ENCODE measurements at regions not wholly inside any gene's neighbourhood (a gene's known extent, or its start where the extent isn't known, plus 50 kb on each side); places are given as distances from the start of the nearest gene placed in this dataset.

DNA sequence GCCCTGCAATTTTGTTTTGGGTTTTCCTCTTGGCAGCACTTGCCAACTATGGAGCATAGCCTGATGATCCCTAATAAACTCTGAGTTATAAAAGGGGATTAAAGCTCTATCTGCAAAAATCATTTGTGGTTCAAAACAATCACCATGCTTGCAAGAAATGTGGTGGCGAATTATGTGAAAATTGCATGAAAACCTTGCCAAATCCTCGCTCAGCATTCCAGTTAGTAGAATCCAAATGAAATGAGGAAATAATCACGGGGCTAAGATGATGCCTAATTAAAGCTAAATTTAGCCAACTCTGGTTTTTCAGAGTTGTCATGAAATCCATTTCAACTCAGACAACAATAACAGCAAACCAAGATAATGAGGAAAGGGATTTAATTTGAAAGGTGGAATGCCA is 73.0 kb upstream of the PROK2 start:
- peaks cover 21 to 29% (median 25%) of the 10 kb centered on the region in 11 experiments for H3K9me3 ChIP-seq (replicated peaks in 1 of 11)
- no peak overlapping the region for H3K27ac ChIP-seq
- H3K4me2 ChIP-seq = peak overlapping the region in 4 of 11 experiments; percentile 11 to 68 (median 28); a peak in 6 of 22 replicates
- peaks cover 0 to 7% (median 0%) of the 10 kb centered on the region in 11 experiments; a peak in 1 of 22 replicates for H3K36me3 ChIP-seq
- no peaks in the 10 kb centered on the region for H4K20me1 ChIP-seq
- no peak overlapping the region for H3K4me3 ChIP-seq
- TF ChIP-seq Cebpa-rat (IDR thresholded peaks at IDR 0.05) = no peak
- H3K27me3 ChIP-seq = no peaks in the 10 kb centered on the region
- peaks cover 0 to 26% (median 7%) of the 10 kb centered on the region in 10 experiments; a peak in 11 of 20 replicates for H3K4me1 ChIP-seq
- no peak overlapping the region for H3K9ac ChIP-seq

DNA sequence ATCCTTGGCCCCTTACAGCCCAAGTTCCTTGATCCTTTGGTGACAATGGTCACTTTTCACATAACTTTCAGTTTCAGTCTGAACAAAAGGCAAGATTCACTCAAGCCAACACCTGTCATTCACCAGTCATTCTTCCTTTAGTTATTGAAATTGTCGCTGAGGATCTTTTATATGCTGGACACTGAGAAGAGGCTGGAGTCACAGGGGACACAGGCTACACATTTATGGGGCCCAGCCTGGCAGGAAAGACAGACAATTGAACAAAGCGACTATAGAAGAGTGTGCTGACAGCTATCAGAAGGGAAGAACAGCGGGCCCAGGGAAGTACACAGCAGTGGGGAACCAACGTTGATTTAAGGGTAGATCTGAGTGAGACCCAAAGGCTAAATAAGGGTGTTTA is 69.8 kb upstream of the PROK2 start:
- peaks cover 1 to 4% (median 2%) of the 10 kb centered on the region in 11 experiments; a peak in 14 of 22 replicates for H3K9me3 ChIP-seq (replicated peaks in 1 of 11)
- H3K27ac ChIP-seq = no peak overlapping the region
- no peaks in the 10 kb centered on the region for H3K36me3 ChIP-seq
- no peak overlapping the region for H3K9ac ChIP-seq
- TF ChIP-seq Cebpa-rat (IDR thresholded peaks at IDR 0.05) = no peak
- no peaks in the 10 kb centered on the region for H3K27me3 ChIP-seq
- no peak overlapping the region for H3K4me3 ChIP-seq
- no peaks in the 10 kb centered on the region for H4K20me1 ChIP-seq
- H3K4me2 ChIP-seq = peak overlapping the region in 1 of 11 experiments; percentile 29; a peak in 1 of 22 replicates
- peaks cover 10 to 37% (median 17%) of the 10 kb centered on the region in 10 experiments for H3K4me1 ChIP-seq

DNA sequence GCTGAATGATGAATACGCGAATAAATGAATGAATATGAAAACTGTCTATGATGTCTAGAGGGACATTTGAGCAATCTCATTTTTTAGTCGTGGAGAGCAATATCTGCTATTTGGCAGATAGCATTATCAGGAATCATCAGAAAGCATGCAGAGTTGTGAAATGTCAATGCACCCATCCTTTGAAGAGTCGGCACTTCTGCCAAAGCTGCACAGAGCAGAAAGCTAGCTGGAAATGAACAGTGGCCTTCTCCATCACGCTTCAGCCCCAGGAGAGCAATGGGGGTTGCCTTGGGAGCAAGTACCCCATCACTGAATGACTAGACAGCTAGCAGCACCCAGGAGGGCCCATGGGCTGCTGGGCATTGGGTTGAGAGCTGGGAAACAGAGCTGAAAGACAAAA is 69.1 kb upstream of the PROK2 start:
- Histone ChIP-seq H3K4me1 (peaks cover 10 to 37% (median 17%) of the 10 kb centered on the region in 10 experiments), H3K27ac (no peak overlapping the region), H4K20me1 (no peaks in the 10 kb centered on the region), H3K4me3 (no peak overlapping the region), H3K4me2 (peak overlapping the region in 1 of 11 experiments; percentile 29; a peak in 1 of 22 replicates), H3K36me3 (no peaks in the 10 kb centered on the region), H3K9ac (no peak overlapping the region), H3K9me3 (replicated peaks in 1 of 11) (peaks cover 3 to 8% (median 7%) of the 10 kb centered on the region in 11 experiments; a peak in 20 of 22 replicates), H3K27me3 (no peaks in the 10 kb centered on the region)
- peak in 3 of 11 experiments; percentile 15 to 53 (median 17); a peak in 1 of 22 replicates for TF ChIP-seq Cebpa-rat (IDR thresholded peaks at IDR 0.05)

DNA sequence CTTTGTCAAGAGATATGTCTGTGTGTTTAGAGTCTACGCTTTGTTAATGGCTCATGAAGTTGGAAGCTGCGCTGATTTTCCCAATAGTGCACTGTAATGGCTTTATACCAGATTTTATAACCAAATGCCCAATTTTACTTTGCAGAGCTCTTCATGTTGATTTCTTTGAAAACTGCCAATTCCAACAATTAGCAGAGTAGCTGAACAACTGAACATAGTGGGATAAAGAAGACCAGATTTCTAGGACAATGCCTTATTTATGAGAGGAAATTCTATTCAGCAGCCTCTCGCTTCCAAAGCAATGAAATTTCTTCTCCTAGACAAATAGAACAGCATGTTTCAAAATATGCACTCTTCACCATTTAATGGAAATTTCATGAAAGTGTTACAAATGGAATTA is 66.9 kb upstream of the PROK2 start:
- Histone ChIP-seq H3K4me3 (no peak overlapping the region), H4K20me1 (no peaks in the 10 kb centered on the region), H3K9me3 (replicated peaks in 1 of 11) (peaks cover 8 to 19% (median 12%) of the 10 kb centered on the region in 11 experiments; a peak in 20 of 22 replicates), H3K27me3 (no peaks in the 10 kb centered on the region), H3K36me3 (no peaks in the 10 kb centered on the region), H3K4me2 (no peak overlapping the region), H3K27ac (no peak overlapping the region), H3K9ac (no peak overlapping the region), H3K4me1 (peaks cover 0 to 20% (median 11%) of the 10 kb centered on the region in 10 experiments; a peak in 16 of 20 replicates)
- no peak for TF ChIP-seq Cebpa-rat (IDR thresholded peaks at IDR 0.05)

DNA sequence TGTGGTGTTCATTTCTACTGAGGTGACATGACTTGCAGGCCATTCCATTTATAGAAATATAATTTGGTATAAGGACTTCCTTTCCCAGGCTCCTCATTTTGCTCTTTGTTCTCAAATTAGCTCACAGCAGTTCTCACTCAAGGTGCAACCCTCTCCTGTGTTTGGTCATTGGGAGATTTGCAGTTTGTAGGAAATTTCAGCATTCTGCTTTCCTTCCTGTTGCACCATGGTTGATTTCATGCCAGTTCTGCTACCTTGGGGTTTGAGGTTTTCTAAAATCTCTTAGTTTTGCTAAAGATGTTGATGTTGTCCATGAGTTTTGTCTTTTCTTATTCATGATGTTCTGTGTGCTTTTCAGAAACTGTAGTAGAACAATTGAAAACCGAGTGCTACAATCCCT is 65.7 kb upstream of the PROK2 start:
- Histone ChIP-seq H3K9ac (no peak overlapping the region), H3K4me3 (no peak overlapping the region), H3K27ac (peak overlapping the region in 1 of 11 experiments; percentile 9; a peak in 3 of 22 replicates), H3K27me3 (no peaks in the 10 kb centered on the region), H3K4me1 (peaks cover 0 to 20% (median 11%) of the 10 kb centered on the region in 10 experiments; a peak in 16 of 20 replicates), H3K4me2 (peak overlapping the region in 10 of 11 experiments; percentile 1 to 73 (median 51); a peak in 19 of 22 replicates), H3K9me3 (replicated peaks in 1 of 11) (peaks cover 8 to 19% (median 12%) of the 10 kb centered on the region in 11 experiments; a peak in 20 of 22 replicates), H3K36me3 (no peaks in the 10 kb centered on the region), H4K20me1 (no peaks in the 10 kb centered on the region)
- no peak for TF ChIP-seq Cebpa-rat (IDR thresholded peaks at IDR 0.05)

DNA sequence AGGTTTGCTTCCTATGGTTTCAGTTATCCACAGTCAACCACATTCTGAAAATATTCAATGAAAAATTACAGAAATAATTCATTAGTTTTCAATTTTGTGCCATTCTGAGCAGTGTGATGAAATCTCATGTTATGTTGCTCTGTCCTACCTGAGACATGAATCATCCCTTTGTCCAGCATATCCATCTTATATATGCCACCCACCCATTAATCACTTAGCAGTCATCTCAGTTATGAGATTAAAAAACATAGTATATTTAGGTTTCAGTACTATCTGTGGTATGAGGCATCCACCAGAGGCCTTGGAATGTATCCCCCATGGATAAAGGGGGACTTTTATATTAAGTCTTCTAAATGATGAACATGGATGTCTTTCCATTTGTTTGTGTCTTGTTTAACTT is 64.7 kb upstream of the PROK2 start:
- Histone ChIP-seq H3K36me3 (no peaks in the 10 kb centered on the region), H3K4me1 (peaks cover 0 to 20% (median 11%) of the 10 kb centered on the region in 10 experiments; a peak in 16 of 20 replicates)

DNA sequence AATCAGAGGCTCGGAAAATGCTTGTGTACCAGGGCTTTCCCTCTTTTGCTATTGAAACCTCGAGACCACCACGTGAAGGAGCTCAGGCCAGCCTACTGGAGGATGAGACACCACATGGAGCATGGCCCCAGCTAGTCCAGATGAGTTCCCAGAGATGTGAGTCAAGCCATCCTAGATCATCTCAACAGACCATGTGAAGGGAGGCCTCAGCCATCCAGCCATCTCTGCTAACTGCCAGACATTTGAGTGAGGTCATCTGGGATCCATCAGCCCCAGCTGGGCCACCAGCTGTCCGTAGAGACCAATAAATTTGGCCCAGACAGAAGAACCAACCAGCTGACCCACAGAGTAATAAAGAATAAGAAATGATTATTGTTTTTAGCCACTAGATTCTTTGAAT is 62.8 kb upstream of the PROK2 start:
- H3K9ac ChIP-seq = no peak overlapping the region
- TF ChIP-seq Cebpa-rat (IDR thresholded peaks at IDR 0.05) = no peak
- H3K4me1 ChIP-seq = peaks cover 0 to 14% (median 10%) of the 10 kb centered on the region in 10 experiments; a peak in 16 of 20 replicates
- H3K36me3 ChIP-seq = no peaks in the 10 kb centered on the region
- no peak overlapping the region for H3K27ac ChIP-seq
- H3K4me2 ChIP-seq = no peak overlapping the region
- H3K27me3 ChIP-seq = no peaks in the 10 kb centered on the region
- no peaks in the 10 kb centered on the region for H4K20me1 ChIP-seq
- no peak overlapping the region for H3K4me3 ChIP-seq
- peaks cover 8 to 20% (median 12%) of the 10 kb centered on the region in 11 experiments; a peak in 20 of 22 replicates for H3K9me3 ChIP-seq (replicated peaks in 1 of 11)

More for the DNA sequence above, 64.7 kb upstream of the PROK2 start:
- H3K27me3 ChIP-seq = no peaks in the 10 kb centered on the region
- no peak overlapping the region for H3K4me2 ChIP-seq
- H3K9ac ChIP-seq = no peak overlapping the region
- H3K9me3 ChIP-seq (replicated peaks in 1 of 11) = peaks cover 8 to 19% (median 12%) of the 10 kb centered on the region in 11 experiments; a peak in 20 of 22 replicates
- no peak for TF ChIP-seq Cebpa-rat (IDR thresholded peaks at IDR 0.05)
- H3K4me3 ChIP-seq = no peak overlapping the region
- H3K27ac ChIP-seq = no peak overlapping the region
- H4K20me1 ChIP-seq = no peaks in the 10 kb centered on the region

DNA sequence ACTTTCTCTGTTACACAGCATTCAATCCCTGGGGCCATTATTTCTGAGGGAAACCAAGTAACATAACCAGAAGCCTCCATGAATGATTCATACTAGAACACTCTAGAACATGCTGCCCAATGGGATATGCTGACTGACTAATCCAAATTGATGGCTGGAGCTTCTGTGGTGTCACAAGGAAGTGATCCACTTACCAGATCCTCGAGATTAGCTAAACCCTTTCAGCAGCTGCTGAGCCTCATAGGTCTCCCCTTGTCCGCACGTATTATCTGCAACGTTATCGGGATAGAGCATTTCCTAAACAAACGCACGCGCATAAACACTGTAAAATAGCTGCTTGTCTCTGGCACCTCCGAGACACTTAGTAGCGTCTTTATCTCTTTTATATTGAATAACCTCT is 61.2 kb upstream of the PROK2 start:
- H3K4me2 ChIP-seq = no peak overlapping the region
- H3K36me3 ChIP-seq = no peaks in the 10 kb centered on the region
- no peaks in the 10 kb centered on the region for H3K27me3 ChIP-seq
- H3K9me3 ChIP-seq (replicated peaks in 1 of 11) = peaks cover 8 to 36% (median 15%) of the 10 kb centered on the region in 11 experiments; a peak in 20 of 22 replicates
- no peak overlapping the region for H3K4me3 ChIP-seq
- H4K20me1 ChIP-seq = no peaks in the 10 kb centered on the region
- H3K27ac ChIP-seq = no peak overlapping the region
- H3K4me1 ChIP-seq = peaks cover 0 to 26% (median 10%) of the 10 kb centered on the region in 10 experiments; a peak in 17 of 20 replicates
- H3K9ac ChIP-seq = no peak overlapping the region
- no peak for TF ChIP-seq Cebpa-rat (IDR thresholded peaks at IDR 0.05)

DNA sequence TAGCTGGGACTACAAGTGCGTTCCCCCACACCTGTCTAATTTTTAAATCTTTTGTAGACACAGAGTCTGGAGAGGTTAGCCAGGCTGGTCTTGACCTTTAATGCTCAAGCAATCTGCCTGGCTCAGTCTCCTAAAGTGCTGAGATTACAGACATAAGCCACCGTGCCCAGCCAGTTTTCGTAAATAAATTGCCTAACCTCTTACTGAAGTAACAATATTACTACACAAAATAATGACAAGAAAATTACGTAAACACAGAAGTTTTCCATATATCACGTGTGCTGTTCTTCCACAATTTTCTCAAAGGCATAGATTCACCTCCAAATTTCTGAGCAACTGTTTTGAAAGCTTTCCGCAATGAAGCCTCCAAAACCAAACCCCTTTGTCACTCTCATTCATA is 58.1 kb upstream of the PROK2 start:
- Histone ChIP-seq H3K27ac (peak overlapping the region in 5 of 11 experiments; percentile 14 to 55 (median 29); a peak in 5 of 22 replicates), H3K9ac (no peak overlapping the region), H3K36me3 (no peaks in the 10 kb centered on the region), H3K4me1 (peaks cover 0 to 16% (median 0%) of the 10 kb centered on the region in 10 experiments; a peak in 4 of 20 replicates), H3K27me3 (no peaks in the 10 kb centered on the region), H3K9me3 (replicated peaks in 1 of 11) (peaks cover 0 to 37% (median 3%) of the 10 kb centered on the region in 11 experiments; a peak in 7 of 22 replicates), H3K4me3 (no peak overlapping the region), H4K20me1 (no peaks in the 10 kb centered on the region), H3K4me2 (no peak overlapping the region)
- TF ChIP-seq Cebpa-rat (IDR thresholded peaks at IDR 0.05) = no peak

All from BLaER1 treated with 17β-estradiol and CSF1 and Interleukin-3, amounts not matched to agents 10 nM and 100 nM (cell line).